Activated CD4-positive, alpha-beta T cell treated with anti-CD3 and anti-CD28 coated beads, Interleukin-2, amount 10 ng/mL, durations not matched to agents 24 days and 14 days (primary cell): ENCODE measurements at regions not wholly inside any gene's neighbourhood (a gene's known extent, or its start where the extent isn't known, plus 50 kb on each side); places are given as distances from the start of the nearest gene placed in this dataset.

Source experiments
- DNase-seq: peaks from one replicate; pipeline ENCODE4 v3.0.0; 2022
- H3K27ac Mint-ChIP-seq: one replicate; pipeline ENCODE4 v1.8.0; 2022; ENCODE audit warnings: mild to moderate bottlenecking, mixed read lengths
- H3K27me3 Mint-ChIP-seq: one replicate; pipeline ENCODE4 v1.8.0; 2022; ENCODE audit warnings: mixed read lengths
- H3K36me3 Mint-ChIP-seq: one replicate; pipeline ENCODE4 v1.8.0; 2022; ENCODE audit warnings: low read depth, mild to moderate bottlenecking, mixed read lengths
- H3K4me1 Mint-ChIP-seq: one replicate; pipeline ENCODE4 v1.8.0; 2021; ENCODE audit warnings: mixed read lengths
- H3K4me3 Mint-ChIP-seq: one replicate; pipeline ENCODE4 v1.8.0; 2022; ENCODE audit warnings: mild to moderate bottlenecking, moderate library complexity, mixed read lengths
- H3K9me3 Mint-ChIP-seq: one replicate; pipeline ENCODE4 v1.8.0; 2021; ENCODE audit warnings: mixed read lengths
- intact Hi-C: fragments of 100-400 bp; cut with micrococcal nuclease; formaldehyde crosslinking; loops from one replicate; pipeline ENCODE4 v1.15.1; 2023

- Mint-ChIP-seq H3K4me3 (no peak overlapping the region), H3K9me3 (peaks cover 16% of the 10 kb centered on the region), H3K36me3 (no peaks in the 10 kb centered on the region), H3K27me3 (no peaks in the 10 kb centered on the region), H3K4me1 (no peaks in the 10 kb centered on the region), H3K27ac (no peak overlapping the region)
- no peak for DNase-seq
- intact Hi-C loops, result no loop called here
Observed at GRCh38 chr4:13238936-13239335, 245.2 kb downstream of the RAB28 start.

- H3K9me3 Mint-ChIP-seq, result peaks cover 9% of the 10 kb centered on the region
- no peak overlapping the region for H3K4me3 Mint-ChIP-seq
- DNase-seq, result no peak
- no peaks in the 10 kb centered on the region for H3K36me3 Mint-ChIP-seq
- no peaks in the 10 kb centered on the region for H3K27me3 Mint-ChIP-seq
- no peaks in the 10 kb centered on the region for H3K4me1 Mint-ChIP-seq
- intact Hi-C loops, result no loop called here
- H3K27ac Mint-ChIP-seq, result no peak overlapping the region
Observed at GRCh38 chr4:13236485-13236884, 247.7 kb downstream of the RAB28 start.

GRCh38 chr4:13233755-13234154, 250.4 kb downstream of the RAB28 start:
- Mint-ChIP-seq H3K4me3 (no peak overlapping the region), H3K9me3 (peaks cover 17% of the 10 kb centered on the region), H3K36me3 (no peaks in the 10 kb centered on the region), H3K27ac (no peak overlapping the region), H3K4me1 (no peaks in the 10 kb centered on the region), H3K27me3 (no peaks in the 10 kb centered on the region)
- no peak for DNase-seq
- intact Hi-C loops, result no loop called here

GRCh38 chr4:13219971-13220370, 264.2 kb downstream of the RAB28 start:
- no peaks in the 10 kb centered on the region for H3K4me1 Mint-ChIP-seq
- H3K27me3 Mint-ChIP-seq, result no peaks in the 10 kb centered on the region
- H3K27ac Mint-ChIP-seq, result no peak overlapping the region
- intact Hi-C loops, result no loop called here
- H3K4me3 Mint-ChIP-seq, result no peak overlapping the region
- peaks cover 5% of the 10 kb centered on the region for H3K9me3 Mint-ChIP-seq
- no peaks in the 10 kb centered on the region for H3K36me3 Mint-ChIP-seq
- DNase-seq, result no peak

- no peaks in the 10 kb centered on the region for H3K36me3 Mint-ChIP-seq
- H3K4me1 Mint-ChIP-seq, result no peaks in the 10 kb centered on the region
- peaks cover 5% of the 10 kb centered on the region for H3K9me3 Mint-ChIP-seq
- H3K27me3 Mint-ChIP-seq, result no peaks in the 10 kb centered on the region
- H3K27ac Mint-ChIP-seq, result no peak overlapping the region
- no peak for DNase-seq
- H3K4me3 Mint-ChIP-seq, result no peak overlapping the region
- intact Hi-C loops, result no loop called here
Observed at GRCh38 chr4:13218326-13218958, 265.7 kb downstream of the RAB28 start.

GRCh38 chr4:13215560-13215959, 268.6 kb downstream of the RAB28 start:
- Mint-ChIP-seq H3K27ac (no peak overlapping the region), H3K4me3 (no peak overlapping the region), H3K36me3 (no peaks in the 10 kb centered on the region), H3K9me3 (peaks cover 5% of the 10 kb centered on the region), H3K27me3 (no peaks in the 10 kb centered on the region), H3K4me1 (no peaks in the 10 kb centered on the region)
- intact Hi-C loops, result no loop called here
- DNase-seq, result no peak

- Mint-ChIP-seq H3K27me3 (no peaks in the 10 kb centered on the region), H3K4me1 (no peaks in the 10 kb centered on the region), H3K4me3 (no peak overlapping the region), H3K36me3 (no peaks in the 10 kb centered on the region), H3K27ac (no peak overlapping the region), H3K9me3 (peaks cover 5% of the 10 kb centered on the region)
- no peak for DNase-seq
- intact Hi-C loops, result no loop called here
Observed at GRCh38 chr4:13212936-13213335, 271.2 kb downstream of the RAB28 start.

- Mint-ChIP-seq H3K9me3 (no peaks in the 10 kb centered on the region), H3K36me3 (no peaks in the 10 kb centered on the region), H3K4me3 (no peak overlapping the region), H3K4me1 (no peaks in the 10 kb centered on the region), H3K27me3 (no peaks in the 10 kb centered on the region), H3K27ac (no peak overlapping the region)
- intact Hi-C loops, result no loop called here
- no peak for DNase-seq
Observed at GRCh38 chr4:13209600-13209999, 274.5 kb downstream of the RAB28 start.

- intact Hi-C loops, result no loop called here
- H3K27me3 Mint-ChIP-seq, result no peaks in the 10 kb centered on the region
- H3K27ac Mint-ChIP-seq, result no peak overlapping the region
Observed at GRCh38 chr4:13208558-13209193, 275.5 kb downstream of the RAB28 start.

GRCh38 chr4:13207226-13207625, 276.9 kb downstream of the RAB28 start:
- Mint-ChIP-seq H3K36me3 (no peaks in the 10 kb centered on the region), H3K27ac (no peak overlapping the region), H3K27me3 (no peaks in the 10 kb centered on the region), H3K4me1 (no peaks in the 10 kb centered on the region), H3K9me3 (no peaks in the 10 kb centered on the region), H3K4me3 (no peak overlapping the region)
- intact Hi-C loops, result no loop called here
- DNase-seq, result no peak

More at GRCh38 chr4:13208558-13209193, 275.5 kb downstream of the RAB28 start:
- Mint-ChIP-seq H3K4me1 (no peaks in the 10 kb centered on the region), H3K4me3 (no peak overlapping the region), H3K9me3 (no peaks in the 10 kb centered on the region), H3K36me3 (no peaks in the 10 kb centered on the region)
- DNase-seq, result no peak

GRCh38 chr4:13203101-13203500, 281.0 kb downstream of the RAB28 start:
- Mint-ChIP-seq H3K4me1 (no peaks in the 10 kb centered on the region), H3K27ac (no peak overlapping the region), H3K9me3 (no peaks in the 10 kb centered on the region), H3K4me3 (no peak overlapping the region), H3K27me3 (no peaks in the 10 kb centered on the region), H3K36me3 (no peaks in the 10 kb centered on the region)
- no peak for DNase-seq
- intact Hi-C loops, result no loop called here

GRCh38 chr4:13202701-13203100, 281.4 kb downstream of the RAB28 start:
- H3K36me3 Mint-ChIP-seq, result no peaks in the 10 kb centered on the region
- H3K27ac Mint-ChIP-seq, result no peak overlapping the region
- H3K4me3 Mint-ChIP-seq, result no peak overlapping the region
- H3K4me1 Mint-ChIP-seq, result no peaks in the 10 kb centered on the region
- intact Hi-C loops, result no loop called here
- H3K27me3 Mint-ChIP-seq, result no peaks in the 10 kb centered on the region
- H3K9me3 Mint-ChIP-seq, result no peaks in the 10 kb centered on the region
- DNase-seq, result no peak

- H3K27me3 Mint-ChIP-seq, result no peaks in the 10 kb centered on the region
- H3K36me3 Mint-ChIP-seq, result no peaks in the 10 kb centered on the region
- intact Hi-C loops, result no loop called here
- no peak for DNase-seq
- no peak overlapping the region for H3K27ac Mint-ChIP-seq
- no peak overlapping the region for H3K4me3 Mint-ChIP-seq
- H3K4me1 Mint-ChIP-seq, result no peaks in the 10 kb centered on the region
- H3K9me3 Mint-ChIP-seq, result no peaks in the 10 kb centered on the region
Observed at GRCh38 chr4:13201241-13201640, 282.9 kb downstream of the RAB28 start.

GRCh38 chr4:13196721-13197120, 287.4 kb downstream of the RAB28 start:
- Mint-ChIP-seq H3K4me3 (no peak overlapping the region), H3K9me3 (no peaks in the 10 kb centered on the region), H3K36me3 (no peaks in the 10 kb centered on the region), H3K4me1 (no peaks in the 10 kb centered on the region), H3K27ac (no peak overlapping the region), H3K27me3 (no peaks in the 10 kb centered on the region)
- intact Hi-C loops, result no loop called here
- no peak for DNase-seq

- Mint-ChIP-seq H3K36me3 (no peaks in the 10 kb centered on the region), H3K27me3 (no peaks in the 10 kb centered on the region), H3K4me1 (no peaks in the 10 kb centered on the region), H3K27ac (no peak overlapping the region), H3K4me3 (no peak overlapping the region), H3K9me3 (no peaks in the 10 kb centered on the region)
- DNase-seq, result no peak
- intact Hi-C loops, result no loop called here
Observed at GRCh38 chr4:13193662-13194061, 290.5 kb downstream of the RAB28 start.
